SK-N-SH (cell line): ENCODE measurements at regions not wholly inside any gene's neighbourhood (a gene's known extent, or its start where the extent isn't known, plus 50 kb on each side); places are given as distances from the start of the nearest gene placed in this dataset.

ENCODE experiments used
- CTCF ChIP-seq: fragments of 200-600 bp; sonication (generic); IDR thresholded peaks from 2 replicates; pipeline ENCODE4 v1.6.1; 2017; ENCODE audit warnings: antibody characterized with exemption, mild to moderate bottlenecking, moderate library complexity
- EZH2phosphoT487 ChIP-seq: fragments of 200-600 bp; sonication (generic); IDR thresholded peaks from 2 replicates; pipeline ENCODE4 v1.6.1; 2017; ENCODE audit warnings: low read depth, mixed run types, mild to moderate bottlenecking, antibody characterized with exemption, moderate library complexity, borderline replicate concordance
- JUND ChIP-seq: IDR thresholded peaks from 2 replicates; pipeline ENCODE4 v1.4.0; 2012
- NRF1 ChIP-seq: IDR thresholded peaks from 2 replicates; pipeline ENCODE4 v1.6.1; 2012; ENCODE audit warnings: low read depth, mild to moderate bottlenecking, low read length
- RAD21 ChIP-seq: IDR thresholded peaks from 2 replicates; pipeline ENCODE4 v1.6.1; 2012; ENCODE audit warnings: mild to moderate bottlenecking, low read length
- USF1 ChIP-seq: IDR thresholded peaks from 2 replicates; pipeline ENCODE4 v1.4.0; 2012; ENCODE audit warnings: low read depth, borderline replicate concordance
- USF2 ChIP-seq: fragments of 150-350 bp; IDR thresholded peaks from 2 replicates; pipeline ENCODE4 v1.6.1; 2017; ENCODE audit warnings: antibody characterized with exemption, low read length, low read depth, borderline replicate concordance
- YY1 ChIP-seq: IDR thresholded peaks from 2 replicates; pipeline ENCODE4 v1.4.0; 2012; ENCODE audit warnings: low read depth, mild to moderate bottlenecking

- TF ChIP-seq EZH2phosphoT487 = no peak
- TF ChIP-seq USF2 = no peak
- TF ChIP-seq CTCF = no peak
- TF ChIP-seq YY1 = no peak
- no peak for TF ChIP-seq NRF1
- TF ChIP-seq RAD21 = no peak
- no peak for TF ChIP-seq USF1
- TF ChIP-seq JUND = no peak
Observed at GRCh38 chr5:4901305-4901811, 238.8 kb upstream of the ADAMTS16 start.
